ENCODE measurements at regions not wholly inside any gene's neighbourhood (a gene's known extent, or its start where the extent isn't known, plus 50 kb on each side); places are given as distances from the start of the nearest gene placed in this dataset.
"Not testable (repeated sequence)": the region's sequence is repeated elsewhere in the genome, so short reads cannot be mapped to it uniquely, and the experiment has no call there.

DNA sequence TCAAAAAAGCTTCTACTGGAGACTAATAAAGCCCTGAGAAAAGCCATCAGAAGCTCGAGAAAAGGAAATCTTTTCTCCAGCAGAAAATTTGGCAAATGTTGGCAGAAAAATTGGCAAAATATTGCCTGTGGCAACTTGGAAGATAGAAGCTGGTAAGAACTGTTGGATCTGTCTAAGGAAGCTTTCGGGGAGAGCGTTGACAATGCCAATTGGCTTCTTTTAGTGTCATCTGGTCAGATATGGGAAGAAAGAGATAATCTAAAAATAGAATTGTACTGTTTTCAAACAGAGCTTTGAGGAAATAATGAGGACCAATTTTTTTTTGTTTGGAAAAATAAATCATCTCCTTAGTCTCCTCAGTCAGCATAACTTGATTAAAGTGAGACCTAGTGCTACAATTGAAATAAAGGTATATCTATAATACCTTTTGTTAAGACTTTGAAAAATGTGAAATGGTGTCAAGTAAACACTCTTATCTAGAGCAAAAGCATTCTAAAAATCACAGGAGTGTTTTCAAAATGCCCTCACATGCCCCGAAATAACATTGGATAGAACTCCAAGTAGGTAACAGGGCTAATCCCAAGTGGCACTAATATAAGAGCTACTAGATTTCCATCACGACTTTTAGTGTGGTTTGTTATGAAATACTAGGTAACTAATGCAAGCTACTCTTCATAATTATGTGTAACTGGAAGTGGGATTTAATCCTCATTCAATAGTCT, 882.2 kb upstream of the B3GALT2 start:
- no peaks in the 10 kb centered on the region for H3K36me3 ChIP-seq
- TF ChIP-seq, protein P1, sequence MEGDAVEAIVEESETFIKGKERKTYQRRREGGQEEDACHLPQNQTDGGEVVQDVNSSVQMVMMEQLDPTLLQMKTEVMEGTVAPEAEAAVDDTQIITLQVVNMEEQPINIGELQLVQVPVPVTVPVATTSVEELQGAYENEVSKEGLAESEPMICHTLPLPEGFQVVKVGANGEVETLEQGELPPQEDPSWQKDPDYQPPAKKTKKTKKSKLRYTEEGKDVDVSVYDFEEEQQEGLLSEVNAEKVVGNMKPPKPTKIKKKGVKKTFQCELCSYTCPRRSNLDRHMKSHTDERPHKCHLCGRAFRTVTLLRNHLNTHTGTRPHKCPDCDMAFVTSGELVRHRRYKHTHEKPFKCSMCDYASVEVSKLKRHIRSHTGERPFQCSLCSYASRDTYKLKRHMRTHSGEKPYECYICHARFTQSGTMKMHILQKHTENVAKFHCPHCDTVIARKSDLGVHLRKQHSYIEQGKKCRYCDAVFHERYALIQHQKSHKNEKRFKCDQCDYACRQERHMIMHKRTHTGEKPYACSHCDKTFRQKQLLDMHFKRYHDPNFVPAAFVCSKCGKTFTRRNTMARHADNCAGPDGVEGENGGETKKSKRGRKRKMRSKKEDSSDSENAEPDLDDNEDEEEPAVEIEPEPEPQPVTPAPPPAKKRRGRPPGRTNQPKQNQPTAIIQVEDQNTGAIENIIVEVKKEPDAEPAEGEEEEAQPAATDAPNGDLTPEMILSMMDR (IDR thresholded peaks at IDR 0.05 in 4 of 5, conservative IDR thresholded peaks at IDR 0.05 in 1 of 5): no peak
- no peak for TF ChIP-seq POLR2A (IDR thresholded peaks at IDR 0.05)
- H3K4me1 ChIP-seq: no peaks in the 10 kb centered on the region
- intact Hi-C loops (cut with DNase I; ENCODE audit: low total_unique reads) (no loop called here), in situ Hi-C loops (cut with MboI; ENCODE audit: low sequenced_read_pairs in 4 of 4) (no loop called here)
- DNase-seq (no peak), ATAC-seq (no peak)
- H3K9me3 ChIP-seq: no peaks in the 10 kb centered on the region
- H3K4me3 ChIP-seq: no peak overlapping the region
- H3K27ac ChIP-seq: no peak overlapping the region
- no peaks in the 10 kb centered on the region for H3K27me3 ChIP-seq

DNA sequence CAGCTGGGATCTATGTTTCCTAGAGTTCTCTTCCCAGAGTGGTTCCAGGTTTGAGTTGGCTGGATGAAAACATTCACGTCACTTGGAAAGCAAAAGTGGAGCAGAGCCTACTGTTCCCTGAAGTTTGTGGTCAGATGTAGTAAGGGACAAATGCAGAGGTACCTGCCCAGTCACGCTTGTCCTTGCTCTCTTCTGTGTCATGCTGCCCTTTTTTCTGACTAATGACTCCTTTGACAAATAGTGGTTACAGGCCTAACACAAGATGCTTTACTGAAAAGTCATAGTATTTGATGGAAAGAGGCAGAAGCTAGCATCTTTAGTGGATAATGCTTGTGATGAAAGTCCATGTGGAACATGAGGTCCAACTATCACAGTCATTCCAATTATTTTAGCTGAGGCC, 881.4 kb upstream of the B3GALT2 start:
- intact Hi-C loops (cut with DNase I; ENCODE audit: low total_unique reads): no loop called here
- H3K36me3 ChIP-seq: no peaks in the 10 kb centered on the region
- H3K4me1 ChIP-seq: no peaks in the 10 kb centered on the region
- H3K9me3 ChIP-seq: no peaks in the 10 kb centered on the region
- no peaks in the 10 kb centered on the region for H3K27me3 ChIP-seq
- no peak for ATAC-seq
- H3K4me3 ChIP-seq: no peak overlapping the region
- no peak for DNase-seq
- TF ChIP-seq POLR2A (IDR thresholded peaks at IDR 0.05): no peak
- TF ChIP-seq, protein P1 (IDR thresholded peaks at IDR 0.05 in 4 of 5, conservative IDR thresholded peaks at IDR 0.05 in 1 of 5): no peak
- H3K27ac ChIP-seq: no peak overlapping the region
- in situ Hi-C loops (cut with MboI; ENCODE audit: low sequenced_read_pairs in 4 of 4): no loop called here

DNA sequence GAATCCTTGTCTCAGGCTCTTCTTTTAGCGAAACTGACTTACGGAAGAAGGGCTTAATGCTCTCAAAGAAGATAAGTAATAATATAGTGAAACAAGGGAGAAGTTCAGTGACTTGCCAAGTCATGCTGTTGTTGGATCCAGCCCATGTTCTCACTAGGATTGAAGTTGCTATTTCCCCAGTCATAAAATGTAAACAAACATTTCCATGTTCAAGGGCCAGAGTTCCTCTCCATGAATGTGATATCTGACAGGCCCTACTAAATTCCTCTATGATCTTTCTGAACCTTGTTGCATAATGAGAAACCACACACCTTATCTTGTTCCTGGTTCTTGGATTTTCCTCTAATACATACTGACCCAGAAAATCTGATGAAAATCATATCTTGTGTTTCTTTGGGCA, 876.5 kb upstream of the B3GALT2 start:
- ATAC-seq (no peak), DNase-seq (no peak)
- H3K27ac ChIP-seq: no peak overlapping the region
- H3K4me1 ChIP-seq: no peaks in the 10 kb centered on the region
- H3K27me3 ChIP-seq: no peaks in the 10 kb centered on the region
- in situ Hi-C loops (cut with MboI; ENCODE audit: low sequenced_read_pairs in 4 of 4) (no loop called here), intact Hi-C loops (cut with DNase I; ENCODE audit: low total_unique reads) (no loop called here)
- TF ChIP-seq, protein P1 (IDR thresholded peaks at IDR 0.05 in 4 of 5, conservative IDR thresholded peaks at IDR 0.05 in 1 of 5): no peak
- no peak for TF ChIP-seq POLR2A (IDR thresholded peaks at IDR 0.05)
- H3K4me3 ChIP-seq: no peak overlapping the region
- H3K9me3 ChIP-seq: no peaks in the 10 kb centered on the region
- no peaks in the 10 kb centered on the region for H3K36me3 ChIP-seq

DNA sequence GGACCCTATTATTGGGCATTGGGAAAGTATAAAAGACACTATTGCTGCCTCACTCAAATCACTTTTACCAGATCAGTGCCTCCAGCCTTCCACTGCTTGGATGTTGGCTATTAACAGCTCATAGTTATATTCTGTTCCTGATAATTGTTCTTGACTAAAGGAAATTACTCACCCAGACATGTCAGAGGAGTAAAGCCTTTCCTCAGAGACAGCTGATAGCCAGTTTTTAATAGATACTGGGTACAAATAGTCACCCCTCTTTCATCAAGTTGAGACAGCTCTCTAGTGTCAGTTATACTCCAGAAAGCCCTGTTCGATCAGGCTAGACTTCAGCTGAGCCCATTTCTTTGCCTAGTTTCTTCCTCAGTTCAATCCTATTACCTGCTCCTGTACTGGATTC, 876.1 kb upstream of the B3GALT2 start:
- in situ Hi-C loops (cut with MboI; ENCODE audit: low sequenced_read_pairs in 4 of 4) (no loop called here), intact Hi-C loops (cut with DNase I; ENCODE audit: low total_unique reads) (no loop called here)
- no peak for TF ChIP-seq POLR2A (IDR thresholded peaks at IDR 0.05)
- TF ChIP-seq, protein P1 (IDR thresholded peaks at IDR 0.05 in 4 of 5, conservative IDR thresholded peaks at IDR 0.05 in 1 of 5): no peak
- ATAC-seq (no peak), DNase-seq (no peak)
- Histone ChIP-seq H3K27me3 (no peaks in the 10 kb centered on the region), H3K36me3 (no peaks in the 10 kb centered on the region), H3K4me3 (no peak overlapping the region), H3K9me3 (no peaks in the 10 kb centered on the region), H3K4me1 (no peaks in the 10 kb centered on the region), H3K27ac (no peak overlapping the region)

DNA sequence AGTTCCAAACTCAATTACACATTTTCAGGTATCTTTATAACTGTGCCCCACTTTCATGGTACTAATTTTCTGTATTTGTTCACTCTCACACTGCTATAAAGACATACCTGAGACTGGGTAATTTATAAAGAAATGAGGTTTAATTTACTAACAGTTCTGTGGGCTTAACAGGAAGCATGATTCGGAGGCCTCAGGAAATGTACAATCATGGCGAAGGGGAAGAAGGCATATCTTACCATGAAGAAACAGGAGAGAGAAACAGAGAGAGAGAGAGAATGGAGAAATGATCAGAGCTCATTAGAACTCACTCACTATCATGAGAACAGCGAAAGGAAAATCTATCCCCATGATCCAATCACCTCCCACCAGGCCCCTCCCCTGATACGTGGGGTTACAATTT, 874.1 kb upstream of the B3GALT2 start:
- intact Hi-C loops (cut with DNase I; ENCODE audit: low total_unique reads): no loop called here
- Histone ChIP-seq H3K27ac (no peak overlapping the region), H3K4me3 (no peak overlapping the region), H3K4me1 (no peaks in the 10 kb centered on the region), H3K27me3 (no peaks in the 10 kb centered on the region), H3K36me3 (no peaks in the 10 kb centered on the region), H3K9me3 (no peaks in the 10 kb centered on the region)
- in situ Hi-C loops (cut with MboI; ENCODE audit: low sequenced_read_pairs in 4 of 4): no loop called here
- no peak for TF ChIP-seq POLR2A (IDR thresholded peaks at IDR 0.05)
- TF ChIP-seq, protein P1 (IDR thresholded peaks at IDR 0.05 in 4 of 5, conservative IDR thresholded peaks at IDR 0.05 in 1 of 5): no peak
- DNase-seq (no peak), ATAC-seq (no peak)

DNA sequence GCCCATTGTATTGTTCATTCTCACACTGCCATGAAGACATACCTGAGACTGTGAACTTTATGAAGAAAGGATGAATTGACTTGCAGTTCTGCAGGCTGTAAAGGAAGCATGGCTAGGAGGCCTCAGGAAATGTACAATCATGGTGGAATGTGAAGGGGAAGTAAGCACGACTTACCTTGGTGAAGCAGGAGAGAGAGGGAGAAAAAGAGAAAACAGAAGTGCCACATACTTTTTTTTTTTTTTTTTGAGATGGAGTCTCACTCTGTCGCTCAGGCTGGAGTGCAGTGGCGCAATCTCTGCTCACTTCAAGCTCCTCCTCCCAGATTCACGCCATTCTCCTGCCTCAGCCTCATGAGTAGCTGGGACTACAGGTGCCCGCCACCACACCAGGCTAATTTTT, 871.9 kb upstream of the B3GALT2 start:
- H3K9me3 ChIP-seq; intact Hi-C loops (cut with DNase I; ENCODE audit: low total_unique reads); DNase-seq; H3K4me1 ChIP-seq; H3K36me3 ChIP-seq; H3K27me3 ChIP-seq; ATAC-seq; H3K27ac ChIP-seq; H3K4me3 ChIP-seq; in situ Hi-C loops (cut with MboI; ENCODE audit: low sequenced_read_pairs in 4 of 4): not testable (repeated sequence)
